SKM-1 treated with dmso at 0.1 percent for 144 hours (cell line): ENCODE measurements at regions not wholly inside any gene's neighbourhood (a gene's known extent, or its start where the extent isn't known, plus 50 kb on each side); places are given as distances from the start of the nearest gene placed in this dataset.
"Not testable (repeated sequence)": the region's sequence is repeated elsewhere in the genome, so short reads cannot be mapped to it uniquely, and the experiment has no call there.

Source experiments
- DNase-seq: peaks from one replicate; lab custom pipeline; 2025; ENCODE audit not compliant: unreplicated experiment; lab: John Stamatoyannopoulos, UW

- no peak for DNase-seq
Observed at GRCh38 chr2:188787021-188787657, 187.0 kb upstream of the COL3A1 start.

GRCh38 chr2:188787658-188788240 lies 186.4 kb upstream of the COL3A1 start:
- no peak for DNase-seq

GRCh38 chr2:188788621-188789020 lies 185.6 kb upstream of the COL3A1 start:
- DNase-seq: no peak

GRCh38 chr2:188789951-188790350 lies 184.2 kb upstream of the COL3A1 start:
- no peak for DNase-seq

GRCh38 chr2:188794453-188794852 lies 179.7 kb upstream of the COL3A1 start:
- not testable (repeated sequence) for DNase-seq

- no peak for DNase-seq
Observed at GRCh38 chr2:188795762-188796161, 178.4 kb upstream of the COL3A1 start.

GRCh38 chr2:188797371-188797770 lies 176.8 kb upstream of the COL3A1 start:
- DNase-seq: no peak

- DNase-seq: no peak
Observed at GRCh38 chr2:188798159-188798558, 176.0 kb upstream of the COL3A1 start.

GRCh38 chr2:188805219-188805618 lies 169.0 kb upstream of the COL3A1 start:
- DNase-seq: no peak

- DNase-seq: no peak
Observed at GRCh38 chr2:188808947-188809355, 165.2 kb upstream of the COL3A1 start.

GRCh38 chr2:188810586-188810985 lies 163.6 kb upstream of the COL3A1 start:
- DNase-seq: no peak

GRCh38 chr2:188811522-188811921 lies 162.7 kb upstream of the COL3A1 start:
- DNase-seq: no peak

- DNase-seq: no peak
Observed at GRCh38 chr2:188813315-188813714, 160.9 kb upstream of the COL3A1 start.

- no peak for DNase-seq
Observed at GRCh38 chr2:188813857-188814256, 160.3 kb upstream of the COL3A1 start.

GRCh38 chr2:188819011-188819410 lies 155.2 kb upstream of the COL3A1 start:
- no peak for DNase-seq

- DNase-seq: no peak
Observed at GRCh38 chr2:188819792-188820191, 154.4 kb upstream of the COL3A1 start.

GRCh38 chr2:188820576-188820975 lies 153.6 kb upstream of the COL3A1 start:
- no peak for DNase-seq

GRCh38 chr2:188824125-188824524 lies 150.0 kb upstream of the COL3A1 start:
- DNase-seq: no peak

- DNase-seq: no peak
Observed at GRCh38 chr2:188833331-188833730, 140.8 kb upstream of the COL3A1 start.

- DNase-seq: no peak
Observed at GRCh38 chr2:188833799-188834198, 140.4 kb upstream of the COL3A1 start.

- no peak for DNase-seq
Observed at GRCh38 chr2:188835006-188835405, 139.2 kb upstream of the COL3A1 start.

- DNase-seq: no peak
Observed at GRCh38 chr2:188835821-188836220, 138.4 kb upstream of the COL3A1 start.

- no peak for DNase-seq
Observed at GRCh38 chr2:188845692-188846091, 128.5 kb upstream of the COL3A1 start.
